Activated CD4-positive, alpha-beta T cell treated with anti-CD3 and anti-CD28 coated beads, Interleukin-2, Interleukin-6, amounts not matched to agents 100 ng/mL and 50 ng/mL, durations not matched to agents 16 hours and 8 hours (primary cell): ENCODE measurements at regions not wholly inside any gene's neighbourhood (a gene's known extent, or its start where the extent isn't known, plus 50 kb on each side); places are given as distances from the start of the nearest gene placed in this dataset.

Source experiments
- DNase-seq: peaks from one replicate; pipeline ENCODE4 v3.0.0-alpha.2; 2020

GRCh38 chr3:74506246-74506645 is 108.2 kb downstream of the CNTN3 start:
- no peak for DNase-seq

DNA sequence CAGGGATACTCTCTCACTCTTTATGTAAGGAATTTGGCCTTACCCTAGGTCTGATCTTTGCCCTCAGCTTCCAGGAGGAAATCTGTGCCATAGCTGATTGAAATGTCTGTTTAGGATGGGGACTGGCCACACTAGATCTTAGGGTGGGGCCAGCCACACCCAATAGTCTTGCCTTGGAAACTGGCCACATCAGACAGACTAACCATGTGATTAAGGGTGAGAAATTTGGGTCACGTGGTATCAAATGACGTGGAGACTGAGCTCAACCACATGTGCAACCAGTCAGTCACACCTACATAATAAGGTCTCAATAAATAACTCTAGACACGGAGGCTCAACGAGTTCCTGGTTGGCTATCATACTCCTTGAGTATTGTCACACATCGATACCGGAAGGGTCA is 113.5 kb downstream of the CNTN3 start:
- DNase-seq, result no peak

DNA sequence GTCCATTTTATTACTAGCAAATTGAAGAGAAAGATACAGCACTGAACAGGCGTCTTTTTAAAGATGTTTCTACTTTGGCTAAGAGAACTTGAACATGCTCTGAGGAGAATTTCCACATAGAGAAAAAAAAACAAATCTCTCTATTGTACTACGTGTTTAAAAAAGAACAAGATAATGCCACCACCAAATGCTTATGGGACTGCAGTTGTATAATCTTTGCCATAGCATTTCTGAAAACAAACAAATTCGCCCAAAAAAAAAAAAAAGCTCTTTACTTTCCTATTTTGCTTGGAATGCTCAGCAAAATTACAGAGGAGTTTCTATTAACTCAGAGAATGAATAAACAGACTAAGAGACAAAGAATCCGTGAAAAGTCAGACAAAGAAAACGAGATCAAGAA is 114.2 kb downstream of the CNTN3 start:
- no peak for DNase-seq

- no peak for DNase-seq
Measured at GRCh38 chr3:74491874-74492273, 122.6 kb downstream of the CNTN3 start.

DNA sequence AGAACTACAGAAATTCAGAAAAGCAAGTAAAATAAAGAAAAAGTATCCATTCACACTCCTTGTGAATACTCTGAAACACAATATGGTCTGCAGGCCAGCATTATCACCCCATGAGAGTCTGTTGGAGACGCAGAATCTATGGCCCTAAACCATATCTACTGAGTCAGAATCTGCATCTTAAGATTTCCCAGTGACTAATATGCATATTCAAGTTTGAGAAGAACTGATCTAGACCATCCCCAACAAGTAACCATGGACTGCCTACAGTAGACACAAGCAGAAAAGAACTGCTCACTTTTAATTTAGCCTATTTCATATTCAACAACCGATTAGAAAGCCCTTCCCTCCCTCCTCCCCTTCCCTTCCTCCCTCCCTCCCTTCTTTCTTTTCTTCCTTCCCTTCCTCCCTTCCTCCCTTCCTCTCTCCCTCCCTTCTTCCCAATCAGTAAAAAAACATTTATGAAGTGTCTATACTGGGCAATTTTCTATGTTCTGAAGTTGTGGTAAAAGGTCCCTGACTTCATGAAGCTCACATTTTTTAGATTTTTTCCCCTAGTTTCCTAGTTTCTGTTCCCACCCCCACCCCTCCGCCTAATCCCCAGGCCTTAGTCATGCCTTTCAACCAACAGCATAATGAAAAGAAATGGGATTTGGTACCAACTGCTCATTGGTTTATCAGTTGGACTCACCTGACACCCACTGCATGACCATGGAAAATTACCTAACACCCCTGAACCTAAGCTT is 125.2 kb downstream of the CNTN3 start:
- DNase-seq, result no peak

DNA sequence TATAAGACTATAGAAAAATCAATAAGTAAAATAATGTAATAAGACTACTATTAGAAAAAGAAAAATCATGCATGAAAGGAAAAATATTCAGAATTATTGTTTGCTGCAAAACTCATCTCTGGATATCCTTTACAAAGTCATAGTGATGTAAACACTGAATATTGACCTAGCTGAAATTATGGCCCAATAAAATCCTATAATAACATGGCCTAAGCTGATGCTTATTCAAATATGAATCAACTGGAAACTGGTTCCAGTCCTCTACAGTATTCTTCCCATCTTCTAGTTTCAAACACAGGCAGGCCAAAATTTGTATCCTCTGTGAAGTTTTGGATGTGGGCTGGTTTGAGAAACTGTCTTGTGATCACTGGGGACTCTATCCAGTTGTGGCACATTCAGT is 134.5 kb downstream of the CNTN3 start:
- no peak for DNase-seq

- DNase-seq, result no peak
Measured at GRCh38 chr3:74470313-74470712, 144.1 kb downstream of the CNTN3 start.

DNA sequence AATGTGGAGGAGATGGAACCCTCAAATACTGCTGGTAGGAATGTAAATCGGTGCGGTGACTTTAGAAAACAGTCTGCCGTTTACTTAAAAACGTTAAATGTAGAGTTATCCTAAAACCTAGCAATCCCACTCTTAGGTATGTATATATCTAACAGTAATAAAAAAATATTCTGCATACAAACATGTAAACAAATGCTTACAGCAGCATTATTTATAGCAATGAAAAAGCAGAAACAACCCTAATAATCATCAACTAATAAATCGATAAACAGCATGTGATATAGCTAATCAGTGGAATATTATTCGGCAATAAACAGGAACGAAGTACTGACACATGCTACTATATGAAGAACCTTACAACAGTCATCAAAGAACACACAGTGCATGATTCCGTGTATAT is 144.7 kb downstream of the CNTN3 start:
- DNase-seq, result no peak

- DNase-seq, result no peak
Measured at GRCh38 chr3:74469151-74469550, 145.3 kb downstream of the CNTN3 start.

DNA sequence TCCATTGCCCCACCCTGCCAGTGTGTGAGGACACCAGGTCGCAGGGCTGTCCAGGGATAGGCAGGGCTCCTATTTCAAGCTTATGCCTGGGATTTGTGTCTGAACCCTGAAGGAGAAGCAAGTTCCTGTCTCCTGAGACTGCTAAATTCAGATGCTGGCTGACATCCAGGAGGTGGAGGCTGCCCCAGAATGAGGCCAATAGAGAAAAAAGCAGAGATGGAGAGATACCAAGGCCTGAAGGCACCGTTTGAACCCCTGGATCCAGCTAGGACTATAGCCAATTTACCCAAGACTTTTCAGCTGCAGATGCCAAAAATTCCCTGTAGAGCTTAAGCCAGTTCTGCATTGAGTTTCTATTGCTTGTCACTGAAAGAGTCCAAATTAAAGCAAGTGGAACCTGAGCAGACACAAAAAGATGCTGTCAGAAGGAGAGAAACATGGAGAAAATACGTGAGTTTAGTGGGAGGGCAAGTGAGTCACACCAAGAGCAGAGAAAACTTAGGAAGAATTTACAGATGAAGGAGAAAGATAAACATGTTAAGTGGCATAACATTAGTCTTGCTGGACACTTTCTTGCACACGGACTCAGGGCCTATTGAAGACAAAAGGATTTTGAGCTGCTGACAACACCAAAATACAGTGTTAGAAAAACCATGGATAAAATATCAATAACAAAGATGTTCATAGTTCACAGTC is 148.6 kb downstream of the CNTN3 start:
- no peak for DNase-seq

GRCh38 chr3:74463515-74463914 is 150.9 kb downstream of the CNTN3 start:
- DNase-seq, result no peak

GRCh38 chr3:74456166-74456565 is 158.3 kb downstream of the CNTN3 start:
- no peak for DNase-seq

DNA sequence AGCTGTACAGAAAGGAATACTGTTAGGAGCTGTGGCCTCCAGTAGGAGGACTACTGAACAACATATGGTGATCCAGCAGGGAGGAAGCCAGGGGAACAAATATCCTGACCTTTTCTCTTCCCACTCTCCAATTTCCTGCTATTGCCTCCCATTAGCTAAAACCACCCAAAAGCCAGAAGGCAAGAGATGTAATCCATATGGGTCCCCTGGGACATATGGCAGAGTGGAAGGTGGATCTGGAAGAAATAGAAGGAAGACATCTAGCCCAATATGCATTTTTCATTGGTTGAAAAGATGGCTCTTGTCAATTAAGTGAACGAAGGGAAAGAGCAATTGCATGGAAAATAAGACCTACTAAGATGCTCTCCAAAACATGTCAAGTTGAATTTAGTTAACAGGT is 167.2 kb downstream of the CNTN3 start:
- no peak for DNase-seq

GRCh38 chr3:74445541-74445940 is 168.9 kb downstream of the CNTN3 start:
- no peak for DNase-seq

DNA sequence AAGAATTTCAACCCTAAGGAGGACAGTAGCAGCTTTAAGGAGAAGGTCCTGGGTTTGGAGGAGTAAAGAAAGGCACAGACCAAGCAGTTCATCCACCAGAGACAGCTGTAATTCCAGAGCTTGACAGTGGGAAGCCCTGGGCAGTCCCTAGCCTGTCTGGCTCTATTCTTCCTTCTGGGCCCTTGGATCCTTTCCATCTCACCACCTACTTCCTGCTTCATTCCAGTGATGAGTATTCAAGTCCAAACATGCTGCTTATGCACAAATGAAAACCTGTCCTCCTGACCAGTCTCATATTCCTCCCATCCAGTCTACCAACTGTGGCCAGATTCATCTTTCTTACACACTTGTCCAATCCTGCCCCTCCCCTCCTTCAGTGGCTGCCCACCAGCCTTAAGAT is 171.4 kb downstream of the CNTN3 start:
- DNase-seq, result no peak

- DNase-seq, result no peak
Measured at GRCh38 chr3:74442683-74443082, 171.8 kb downstream of the CNTN3 start.

- no peak for DNase-seq
Measured at GRCh38 chr3:74442068-74442467, 172.4 kb downstream of the CNTN3 start.

GRCh38 chr3:74436184-74436583 is 178.3 kb downstream of the CNTN3 start:
- no peak for DNase-seq

GRCh38 chr3:74435631-74436030 is 178.8 kb downstream of the CNTN3 start:
- no peak for DNase-seq

- DNase-seq, result no peak
Measured at GRCh38 chr3:74434406-74434805, 180.1 kb downstream of the CNTN3 start.

DNA sequence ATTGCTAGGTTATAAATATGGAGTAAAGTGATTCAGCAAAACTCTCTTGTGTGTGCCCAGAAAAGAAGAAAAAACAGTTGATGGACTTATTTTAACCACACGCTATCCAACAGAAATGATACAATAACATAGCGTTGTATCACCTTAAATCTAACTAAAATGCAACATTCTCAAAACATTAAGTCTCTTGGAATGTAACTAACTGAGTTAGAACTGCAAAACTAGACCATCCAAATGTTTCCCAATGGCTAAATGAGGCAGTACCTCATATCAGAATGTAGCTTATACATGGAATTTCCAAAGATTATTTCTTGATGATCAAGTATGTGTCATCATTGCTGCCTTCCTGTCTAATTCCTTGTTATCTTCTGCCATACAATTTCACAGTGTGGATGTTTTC is 187.9 kb downstream of the CNTN3 start:
- no peak for DNase-seq

DNA sequence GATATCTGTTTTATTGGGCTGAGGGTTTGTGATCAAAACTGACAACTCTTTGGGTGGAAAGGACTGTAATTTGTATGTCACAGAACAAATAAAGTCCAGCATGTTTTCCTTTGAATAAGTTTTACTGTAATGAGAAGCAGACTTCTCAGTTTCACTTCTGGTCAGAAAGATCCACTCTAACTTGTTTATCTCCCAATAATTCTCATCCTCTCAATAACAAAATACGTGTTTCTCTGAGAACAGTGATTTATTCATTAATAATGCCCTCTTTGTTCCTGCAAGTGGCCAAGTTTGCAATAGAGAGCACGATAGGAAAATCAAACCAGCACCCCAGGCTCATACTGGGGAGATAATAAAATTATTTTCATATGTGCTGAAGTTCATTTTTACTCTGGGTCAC is 190.6 kb downstream of the CNTN3 start:
- no peak for DNase-seq

- DNase-seq, result no peak
Measured at GRCh38 chr3:74420538-74421124, 193.8 kb downstream of the CNTN3 start.

DNA sequence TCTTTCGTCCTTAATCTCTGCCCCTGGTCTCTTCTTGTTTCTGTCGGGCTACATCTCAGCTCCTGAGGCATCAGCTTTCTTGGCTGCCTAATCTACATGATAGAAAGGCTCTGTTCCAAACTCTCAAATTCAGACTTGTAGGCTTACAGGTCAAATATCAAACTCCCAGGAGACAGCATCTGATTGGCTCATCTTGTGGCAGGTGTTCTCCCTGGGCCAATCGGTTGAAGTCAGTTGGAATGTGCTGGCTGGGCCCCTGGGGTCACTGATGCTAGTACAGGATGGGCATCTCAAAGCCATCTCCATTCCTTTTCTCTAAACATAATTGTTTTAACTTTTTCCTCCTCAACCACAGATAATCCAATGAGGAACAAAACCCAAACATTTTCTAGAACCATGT is 198.7 kb downstream of the CNTN3 start:
- no peak for DNase-seq
